Loucy (cell line): ENCODE measurements at regions not wholly inside any gene's neighbourhood (a gene's known extent, or its start where the extent isn't known, plus 50 kb on each side); places are given as distances from the start of the nearest gene placed in this dataset.

Experiments
- EZH2phosphoT487 ChIP-seq: fragments of 200-600 bp; IDR thresholded peaks from 2 replicates; pipeline ENCODE4 v1.6.1; 2018; ENCODE audit warnings: antibody characterized with exemption, mild to moderate bottlenecking, moderate library complexity, borderline replicate concordance
- TF ChIP-seq, protein P1 (sequence below): fragments of 200-600 bp; sonication (generic); conservative IDR thresholded peaks from 2 replicates; pipeline ENCODE4 v1.5.1; 2014; ENCODE audit warnings: mild to moderate bottlenecking, antibody characterized with exemption, low read length

DNA sequence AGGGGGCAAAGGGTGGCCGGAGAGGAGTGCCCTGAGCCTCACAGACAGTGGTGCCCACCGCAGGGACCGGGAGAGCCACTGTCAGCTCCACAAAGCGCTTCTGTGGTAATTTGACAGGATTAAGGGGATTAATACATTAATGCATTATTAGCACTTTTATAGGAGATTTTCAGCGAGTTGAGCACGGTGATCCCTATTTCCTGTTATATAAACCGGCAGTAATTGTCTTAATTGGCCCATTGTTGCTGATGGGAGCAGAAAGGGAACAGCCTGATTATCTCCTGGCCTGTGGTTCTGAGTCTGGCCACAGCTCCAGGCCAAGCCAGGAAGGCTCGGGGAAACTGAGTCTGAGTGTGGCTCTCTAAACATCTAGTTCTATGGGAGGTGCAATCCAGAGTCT, 423.6 kb downstream of the CDK5RAP2 start:
- TF ChIP-seq, protein P1, sequence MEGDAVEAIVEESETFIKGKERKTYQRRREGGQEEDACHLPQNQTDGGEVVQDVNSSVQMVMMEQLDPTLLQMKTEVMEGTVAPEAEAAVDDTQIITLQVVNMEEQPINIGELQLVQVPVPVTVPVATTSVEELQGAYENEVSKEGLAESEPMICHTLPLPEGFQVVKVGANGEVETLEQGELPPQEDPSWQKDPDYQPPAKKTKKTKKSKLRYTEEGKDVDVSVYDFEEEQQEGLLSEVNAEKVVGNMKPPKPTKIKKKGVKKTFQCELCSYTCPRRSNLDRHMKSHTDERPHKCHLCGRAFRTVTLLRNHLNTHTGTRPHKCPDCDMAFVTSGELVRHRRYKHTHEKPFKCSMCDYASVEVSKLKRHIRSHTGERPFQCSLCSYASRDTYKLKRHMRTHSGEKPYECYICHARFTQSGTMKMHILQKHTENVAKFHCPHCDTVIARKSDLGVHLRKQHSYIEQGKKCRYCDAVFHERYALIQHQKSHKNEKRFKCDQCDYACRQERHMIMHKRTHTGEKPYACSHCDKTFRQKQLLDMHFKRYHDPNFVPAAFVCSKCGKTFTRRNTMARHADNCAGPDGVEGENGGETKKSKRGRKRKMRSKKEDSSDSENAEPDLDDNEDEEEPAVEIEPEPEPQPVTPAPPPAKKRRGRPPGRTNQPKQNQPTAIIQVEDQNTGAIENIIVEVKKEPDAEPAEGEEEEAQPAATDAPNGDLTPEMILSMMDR, result no peak
- TF ChIP-seq EZH2phosphoT487, result no peak
